GM19043 (cell line): ENCODE measurements at regions not wholly inside any gene's neighbourhood (a gene's known extent, or its start where the extent isn't known, plus 50 kb on each side); places are given as distances from the start of the nearest gene placed in this dataset.
"Not testable (repeated sequence)": the region's sequence is repeated elsewhere in the genome, so short reads cannot be mapped to it uniquely, and the experiment has no call there.

Experiments
- ATAC-seq: cut with Tn5 transposase; IDR thresholded peaks from one replicate; pipeline ENCODE4 v1.9.1; 2021; ENCODE audit warnings: low read depth; ENCODE audit not compliant: unreplicated experiment

DNA sequence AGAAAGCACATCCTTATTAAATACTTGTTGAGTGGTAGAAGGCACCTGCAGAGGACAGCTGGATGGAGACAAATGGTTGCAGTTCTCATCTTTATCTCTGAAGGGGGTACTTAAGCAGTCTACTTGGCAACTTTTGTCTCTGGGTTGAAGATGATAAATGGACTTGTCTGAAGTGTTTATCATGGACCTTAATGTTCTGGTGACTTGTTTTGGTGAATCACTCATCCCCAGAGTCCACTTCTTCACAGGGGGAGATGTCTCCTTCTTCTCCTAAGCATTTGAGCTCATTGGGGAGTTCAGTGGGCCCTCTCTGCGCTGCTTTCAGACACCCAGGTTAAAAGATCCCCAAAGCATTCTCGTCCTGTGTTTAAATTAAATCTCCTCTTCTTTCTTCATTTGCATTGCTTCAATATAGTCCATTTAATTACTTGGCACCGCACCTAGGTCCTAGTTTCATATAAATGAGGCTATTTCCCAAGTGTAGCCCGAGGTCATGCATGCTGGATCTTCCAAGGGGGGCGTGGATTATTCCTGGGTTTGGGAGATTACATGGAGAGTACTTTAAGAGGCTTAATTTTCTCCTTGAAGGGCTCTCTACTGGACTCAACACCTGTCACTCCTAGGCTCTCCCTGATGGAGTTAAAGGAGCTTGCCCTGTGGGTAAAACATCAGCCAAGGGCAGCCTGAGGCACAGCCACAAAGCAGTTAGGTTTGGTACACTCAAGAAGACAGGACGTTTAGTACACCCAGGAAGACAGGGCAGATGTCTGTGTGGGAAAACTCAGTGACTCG lies 239.3 kb upstream of the C2CD4B start:
- ATAC-seq: no peak

DNA sequence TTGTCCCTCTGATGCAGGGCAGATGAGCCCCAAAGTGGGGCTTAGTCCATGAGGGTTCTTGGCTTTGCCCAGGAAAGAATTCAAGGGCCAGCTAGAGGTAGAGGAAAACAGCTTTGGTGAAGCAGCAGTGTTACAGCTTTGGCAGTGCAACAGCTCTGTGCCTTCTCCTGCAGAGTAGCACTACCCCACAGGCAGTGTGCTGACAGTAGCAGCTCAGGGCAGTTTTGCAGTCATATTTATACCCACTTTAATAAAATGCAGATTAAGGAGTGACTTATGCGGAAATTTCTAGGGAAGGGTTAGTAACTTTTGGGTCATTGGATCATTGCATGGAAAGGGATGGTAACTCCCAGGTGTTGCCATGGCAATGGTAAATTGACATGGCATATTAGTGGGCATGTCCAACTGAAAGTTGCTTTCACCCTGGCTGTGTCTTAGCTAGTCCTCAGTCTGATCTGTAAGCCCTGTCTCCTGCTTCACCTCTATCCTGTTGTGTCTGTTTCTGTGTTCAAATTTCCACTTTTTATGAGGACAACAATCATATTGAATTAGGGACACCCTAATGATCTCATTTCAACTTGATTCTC lies 241.3 kb upstream of the C2CD4B start:
- ATAC-seq: no peak

GRCh38 chr15:62407216-62407615 lies 242.1 kb upstream of the C2CD4B start:
- no peak for ATAC-seq

DNA sequence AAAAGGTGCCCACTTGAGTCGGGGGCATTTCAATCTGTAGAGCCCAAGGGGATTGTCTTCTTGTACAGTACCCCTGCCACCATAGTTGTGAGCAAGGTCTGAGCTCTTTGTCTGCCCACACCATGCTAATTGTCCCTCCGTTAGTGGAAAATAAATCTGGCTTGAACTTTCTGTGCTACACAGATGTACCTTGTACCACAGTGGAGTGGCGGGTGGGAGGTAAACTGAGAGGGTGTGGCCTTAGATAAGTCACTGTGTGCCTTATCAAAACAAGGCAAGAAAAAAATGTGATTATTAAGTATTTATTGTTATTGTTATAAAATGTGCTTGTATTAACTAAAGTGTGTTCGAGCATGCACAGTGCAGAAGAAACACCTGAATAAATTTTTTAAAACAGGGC lies 242.9 kb upstream of the C2CD4B start:
- ATAC-seq: no peak

GRCh38 chr15:62409466-62409865 lies 244.4 kb upstream of the C2CD4B start:
- ATAC-seq: no peak

- ATAC-seq: no peak
Observed at GRCh38 chr15:62412686-62413085, 247.6 kb upstream of the C2CD4B start.

DNA sequence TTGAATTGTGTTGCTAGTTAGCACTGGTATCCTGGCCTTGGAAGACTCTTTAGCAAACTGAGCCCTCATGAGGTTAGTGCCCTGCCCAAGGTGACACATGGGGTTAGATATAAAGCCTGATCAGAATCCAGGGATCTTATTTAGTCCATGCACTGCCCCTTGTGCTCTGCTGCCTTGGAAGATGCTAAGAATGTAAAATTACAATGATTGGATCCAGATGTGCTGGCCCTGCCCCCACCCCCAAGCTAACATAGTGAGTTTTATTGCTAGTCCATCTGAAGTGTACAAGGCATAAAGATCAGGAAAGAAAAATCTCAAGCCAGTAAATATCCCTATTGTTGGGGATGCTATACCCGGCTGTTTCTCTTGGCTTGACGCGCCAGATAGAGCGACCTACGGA lies 248.1 kb upstream of the C2CD4B start:
- ATAC-seq: no peak

DNA sequence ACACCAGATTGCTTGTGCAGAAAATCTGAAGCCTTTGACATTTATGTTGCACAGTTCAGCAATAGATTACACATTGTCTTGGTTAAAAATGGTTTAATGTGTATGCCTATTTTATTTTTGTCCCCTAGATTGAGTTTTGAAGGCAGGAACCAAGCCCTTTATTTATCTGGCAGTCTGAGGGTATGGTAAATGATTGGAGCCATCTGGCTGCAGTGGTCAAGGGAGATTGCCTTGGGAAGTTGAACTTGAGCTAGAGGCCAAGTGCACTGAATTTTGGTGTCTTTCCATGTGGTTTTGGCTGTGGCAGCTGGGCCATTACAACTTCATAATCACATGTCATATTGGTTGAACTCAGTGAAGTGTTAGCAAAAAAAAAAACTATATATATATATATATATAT lies 248.7 kb upstream of the C2CD4B start:
- ATAC-seq: no peak

- ATAC-seq: no peak
Observed at GRCh38 chr15:62415498-62415897, 250.4 kb upstream of the C2CD4B start.

GRCh38 chr15:62416526-62416925 lies 251.4 kb upstream of the C2CD4B start:
- ATAC-seq: no peak

DNA sequence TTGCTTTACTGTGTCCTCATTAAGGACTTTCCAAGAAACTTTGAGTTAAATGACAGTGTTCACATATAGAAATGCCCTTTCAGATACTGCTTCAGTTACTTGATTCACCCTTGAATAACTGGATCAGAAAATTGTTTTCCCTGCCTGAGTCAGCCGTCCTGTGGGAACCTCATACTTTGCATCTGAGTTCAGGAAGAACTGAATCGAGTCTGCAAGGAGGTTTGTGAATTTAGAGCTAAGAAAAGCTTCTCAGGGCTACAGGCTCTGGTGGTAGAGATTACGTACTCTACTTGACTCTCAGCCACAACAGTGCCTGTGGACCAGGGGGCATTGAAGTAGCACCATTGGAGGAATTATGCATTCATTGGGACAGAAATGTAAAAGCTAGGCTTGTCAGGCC lies 252.4 kb upstream of the C2CD4B start:
- ATAC-seq: no peak

DNA sequence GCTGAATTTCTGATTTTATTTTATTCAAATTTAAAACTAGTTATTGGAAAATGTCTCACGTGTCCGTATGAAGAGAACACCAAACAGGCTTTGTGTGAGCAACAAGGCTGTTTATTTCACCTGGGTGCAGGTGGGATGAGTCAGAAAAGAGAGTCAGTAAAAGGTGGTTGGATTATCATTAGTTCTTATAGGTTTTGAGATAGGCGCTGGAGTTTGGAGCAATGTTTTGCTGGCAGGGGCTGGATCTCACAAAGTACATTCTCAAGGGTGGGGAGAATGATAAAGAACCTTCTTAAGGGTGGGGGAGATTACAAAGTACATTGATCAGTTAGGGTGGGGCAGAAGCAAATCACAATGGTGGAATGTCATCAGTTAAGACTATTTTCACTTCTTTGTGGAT lies 253.4 kb upstream of the C2CD4B start:
- ATAC-seq: not testable (repeated sequence)

- no peak for ATAC-seq
Observed at GRCh38 chr15:62419192-62419591, 254.1 kb upstream of the C2CD4B start.

DNA sequence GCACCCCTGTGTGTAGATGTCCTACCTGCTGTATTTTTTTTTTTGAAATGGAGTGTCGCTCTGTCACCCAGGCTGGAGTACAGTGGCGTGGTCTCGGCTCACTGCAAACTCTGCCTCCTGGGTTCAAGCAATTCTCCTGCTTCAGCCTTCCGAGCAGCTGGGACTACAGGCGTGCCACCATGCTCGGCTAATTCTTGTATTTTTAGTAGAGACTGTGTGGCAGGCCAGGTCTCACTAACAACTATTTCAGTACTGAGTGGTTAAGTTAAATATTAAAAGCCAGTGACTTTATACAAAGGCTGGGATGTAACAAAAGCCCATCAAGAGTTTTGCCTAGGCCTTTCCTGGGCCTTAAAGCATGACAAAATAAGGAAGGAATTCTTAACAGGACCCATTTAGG lies 255.3 kb upstream of the C2CD4B start:
- not testable (repeated sequence) for ATAC-seq

GRCh38 chr15:62421289-62421688 lies 256.2 kb upstream of the C2CD4B start:
- no peak for ATAC-seq

DNA sequence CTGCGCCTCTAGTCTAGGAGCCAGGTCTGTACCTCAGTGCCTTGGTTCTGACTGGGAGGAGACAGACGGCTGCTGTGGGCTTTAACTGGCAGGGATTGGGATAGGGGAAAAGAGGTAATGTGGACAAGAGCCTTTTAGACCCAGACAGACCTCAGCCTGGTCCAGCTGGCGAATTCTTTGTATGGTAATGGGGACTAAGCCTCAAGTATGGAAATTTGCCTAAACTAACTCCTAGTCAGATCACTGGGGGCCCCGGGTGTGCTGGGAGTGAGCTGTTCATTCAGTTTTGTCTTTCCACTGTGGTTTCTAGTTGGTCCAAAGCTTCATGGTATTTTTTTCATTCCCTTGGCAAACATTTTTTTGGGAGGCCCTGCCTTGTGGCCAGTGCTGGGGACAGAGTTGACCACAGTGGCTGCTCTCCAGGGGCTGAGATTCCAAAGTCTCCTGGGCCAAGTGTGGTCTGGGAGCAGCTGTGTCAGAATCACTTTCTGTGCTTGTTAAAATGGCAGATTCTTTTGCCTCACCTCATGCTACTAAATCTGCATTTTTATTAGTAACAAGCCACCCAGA lies 261.4 kb upstream of the C2CD4B start:
- ATAC-seq: no peak

DNA sequence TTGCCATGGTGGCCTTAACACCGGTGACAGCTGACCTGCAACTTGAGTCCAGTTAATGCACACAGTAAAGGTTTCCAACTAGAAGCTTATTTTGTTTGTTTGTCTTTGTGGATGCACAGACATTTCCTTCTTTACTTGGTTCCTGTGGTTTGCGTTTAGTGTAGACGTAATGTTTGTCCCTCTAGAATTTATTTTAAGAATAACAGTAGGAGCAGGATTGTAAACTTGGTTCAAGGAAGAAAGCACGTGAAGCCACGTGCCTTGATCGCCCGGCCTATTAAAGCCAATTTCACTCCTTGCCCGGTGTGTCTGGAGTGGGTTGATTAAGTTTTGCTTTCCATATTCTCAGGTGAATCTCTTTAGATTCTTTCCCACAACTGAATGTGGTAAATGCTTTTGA lies 263.2 kb upstream of the C2CD4B start:
- no peak for ATAC-seq

- no peak for ATAC-seq
Observed at GRCh38 chr15:62428851-62429598, 263.9 kb upstream of the C2CD4B start.

DNA sequence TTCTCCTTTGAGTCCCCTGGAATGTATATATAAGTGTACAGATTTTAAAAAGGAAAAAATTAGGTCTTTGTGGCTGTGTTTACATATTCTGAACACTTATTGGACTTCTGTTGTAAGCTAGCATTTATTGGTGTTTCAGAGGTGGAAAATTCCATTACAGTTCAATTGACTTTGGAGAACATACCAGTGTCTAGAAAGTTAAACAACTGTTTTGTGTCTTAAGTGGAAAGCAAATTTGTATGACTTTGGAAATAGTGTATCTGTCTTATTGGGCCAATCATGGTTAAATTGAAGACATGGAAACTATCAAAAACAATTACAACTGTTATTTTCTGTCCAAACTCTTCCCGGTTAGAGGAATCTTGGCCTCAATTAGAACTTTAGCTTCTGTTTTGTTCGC lies 265.0 kb upstream of the C2CD4B start:
- ATAC-seq: no peak

GRCh38 chr15:62430552-62430951 lies 265.5 kb upstream of the C2CD4B start:
- no peak for ATAC-seq

DNA sequence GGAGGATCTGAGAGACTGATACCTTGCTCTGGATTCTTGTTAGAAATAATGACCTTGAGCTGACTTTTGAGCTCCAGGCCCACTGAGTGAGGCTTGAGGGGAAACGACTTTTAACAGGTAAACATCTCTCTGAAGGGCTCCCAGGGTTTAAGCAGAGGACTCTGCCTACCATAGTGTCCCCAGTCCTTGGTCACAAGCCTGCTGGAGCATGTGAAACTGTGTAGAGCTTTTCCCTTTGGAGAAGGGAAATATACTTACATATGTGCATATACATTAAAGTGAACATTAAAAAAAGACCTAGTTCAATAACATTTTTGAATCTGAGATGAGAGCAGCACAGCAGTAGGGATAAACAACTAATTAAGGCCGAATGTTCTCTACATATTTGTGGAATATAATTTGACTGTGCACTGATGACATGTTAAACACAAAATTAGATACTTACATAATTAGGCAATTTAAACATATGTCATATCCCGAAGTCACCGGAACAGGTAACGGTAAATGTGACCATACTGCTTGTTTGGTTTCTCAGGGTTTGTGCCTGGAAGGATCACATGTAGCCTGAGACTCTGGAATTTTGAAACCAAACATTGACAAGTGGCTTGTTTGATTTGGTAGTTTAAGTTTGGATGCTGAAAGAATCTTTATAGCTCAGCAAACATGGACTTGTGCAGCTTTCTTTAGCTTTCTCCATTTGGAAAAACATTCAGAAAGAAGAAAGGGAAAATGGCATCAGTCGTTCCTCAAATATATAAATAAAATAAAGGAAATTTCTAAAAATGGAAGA lies 266.1 kb upstream of the C2CD4B start:
- ATAC-seq: no peak
